Gastroesophageal sphincter (tissue), 4 donors: ENCODE measurements at regions not wholly inside any gene's neighbourhood (a gene's known extent, or its start where the extent isn't known, plus 50 kb on each side); places are given as distances from the start of the nearest gene placed in this dataset.

Source experiments
- ATAC-seq: fragments of 150-250 bp; one replicate; pipeline ENCODE4 v1.9.1; 2016; ENCODE audit warnings: mild to moderate bottlenecking, moderate library complexity
- H3K27ac ChIP-seq, 4 donors: fragments of 200-600 bp; sonication (generic) in 3 of 4; 1 replicate in 3 of 4; 2 replicates in 1 of 4; pipeline ENCODE4 v1.5.1; 2016 to 2019
- H3K27me3 ChIP-seq: fragments of 200-600 bp; sonication (generic); one replicate; pipeline ENCODE4 v1.5.1; 2019
- H3K36me3 ChIP-seq, 2 donors: fragments of 200-600 bp; sonication (generic); one replicate each; pipeline ENCODE4 v1.5.1; 2019; ENCODE audit warnings: control low read depth in 1 of 2
- H3K4me1 ChIP-seq, 3 donors: fragments of 200-600 bp; sonication (generic); 1 replicate in 2 of 3; 2 replicates in 1 of 3; pipeline ENCODE4 v1.5.1; 2016 to 2019; ENCODE audit warnings: control low read depth in 2 of 3
- H3K4me3 ChIP-seq, 2 donors: fragments of 200-600 bp; sonication (generic); one replicate each; pipeline ENCODE4 v1.5.1; 2019; ENCODE audit warnings: mild to moderate bottlenecking in 1 of 2, moderate library complexity in 1 of 2
- H3K9me3 ChIP-seq, 3 donors: fragments of 200-600 bp; sonication (generic); one replicate each; pipeline ENCODE4 v1.5.1; 2017 to 2019; ENCODE audit warnings: control low read depth in 2 of 3
- CTCF ChIP-seq, 4 experiments: fragments of 200-600 bp in 2 of 4; fragments of 450-650 bp in 2 of 4; sonication (generic) in 1 of 4; IDR thresholded peaks; one replicate each; pipeline ENCODE4 v1.5.1; 2017 to 2019; ENCODE audit warnings: antibody characterized with exemption in 4 of 4, mild to moderate bottlenecking in 2 of 4, moderate library complexity in 2 of 4
- EP300 ChIP-seq: sonication (generic); formaldehyde crosslinking; IDR thresholded peaks from one replicate; pipeline ENCODE4 v1.6.1; 2017; ENCODE audit warnings: antibody characterized with exemption, mild to moderate bottlenecking
- POLR2A ChIP-seq, 2 donors: fragments of 450-650 bp; IDR thresholded peaks; one replicate each; pipeline ENCODE4 v1.6.1; 2017; ENCODE audit warnings: antibody characterized with exemption in 2 of 2, mild to moderate bottlenecking in 2 of 2, moderate library complexity in 1 of 2
- POLR2AphosphoS5 ChIP-seq: sonication (generic); formaldehyde crosslinking; IDR thresholded peaks from one replicate; pipeline ENCODE4 v1.6.1; 2017; ENCODE audit warnings: antibody characterized with exemption
- WGBS, 2 donors: methylation state at CpG; one replicate each; pipeline ENCODE4 v1.1.5; 2018; ENCODE audit warnings: low coverage in 1 of 2; 5-methylcytosine and 5-hydroxymethylcytosine counted together

GRCh38 chr15:37698679-37699078 lies 235.8 kb upstream of the TMCO5A start:
- no peak overlapping the region for H3K4me3 ChIP-seq
- H3K27ac ChIP-seq: no peak overlapping the region
- no peaks in the 10 kb centered on the region for H3K9me3 ChIP-seq
- no peaks in the 10 kb centered on the region for H3K4me1 ChIP-seq
- no peaks in the 10 kb centered on the region for H3K36me3 ChIP-seq
- TF ChIP-seq EP300 (no peak), POLR2A (IDR thresholded peaks at IDR 0.05) (no peak), POLR2AphosphoS5 (no peak), CTCF (IDR thresholded peaks at IDR 0.05) (no peak)
- ATAC-seq: no peak
- H3K27me3 ChIP-seq: no peaks in the 10 kb centered on the region
- 71 to 79% methylated on average over 3 of the region's 3 CpGs for WGBS, 2 donors

- Histone ChIP-seq H3K36me3 (no peaks in the 10 kb centered on the region), H3K27ac (no peak overlapping the region), H3K4me3 (no peak overlapping the region), H3K4me1 (no peaks in the 10 kb centered on the region), H3K27me3 (no peaks in the 10 kb centered on the region), H3K9me3 (no peaks in the 10 kb centered on the region)
- WGBS, 2 donors: 81 to 100% methylated on average over 1 of the region's 1 CpG
- ATAC-seq: no peak
- TF ChIP-seq POLR2A (IDR thresholded peaks at IDR 0.05) (no peak), POLR2AphosphoS5 (no peak), CTCF (IDR thresholded peaks at IDR 0.05) (no peak), EP300 (no peak)
These were observed 233.2 kb upstream of the TMCO5A start for GRCh38 chr15:37701230-37701629.

- no peak overlapping the region for H3K4me3 ChIP-seq
- H3K36me3 ChIP-seq: no peaks in the 10 kb centered on the region
- H3K27ac ChIP-seq: no peak overlapping the region
- WGBS, 2 donors: 58% methylated on average over 1 of the region's 1 CpG; no CpG with 5 or more reads in 1 of the 2 donors
- ATAC-seq: no peak
- no peaks in the 10 kb centered on the region for H3K27me3 ChIP-seq
- no peaks in the 10 kb centered on the region for H3K4me1 ChIP-seq
- peaks cover 0 to 13% (median 0%) of the 10 kb centered on the region in 3 donors for H3K9me3 ChIP-seq
- TF ChIP-seq POLR2AphosphoS5 (no peak), EP300 (no peak), POLR2A (IDR thresholded peaks at IDR 0.05) (no peak), CTCF (IDR thresholded peaks at IDR 0.05) (no peak)
These were observed 224.8 kb upstream of the TMCO5A start for GRCh38 chr15:37709669-37710068.

GRCh38 chr15:37715101-37715500 lies 219.3 kb upstream of the TMCO5A start:
- no peaks in the 10 kb centered on the region for H3K36me3 ChIP-seq
- TF ChIP-seq POLR2AphosphoS5 (no peak), CTCF (IDR thresholded peaks at IDR 0.05) (no peak), POLR2A (IDR thresholded peaks at IDR 0.05) (no peak), EP300 (no peak)
- ATAC-seq: no peak
- no peaks in the 10 kb centered on the region for H3K27me3 ChIP-seq
- no peak overlapping the region for H3K4me3 ChIP-seq
- WGBS, 2 donors: 94 to 100% methylated on average over 1 of the region's 1 CpG
- peaks cover 0 to 13% (median 0%) of the 10 kb centered on the region in 3 donors for H3K9me3 ChIP-seq
- H3K27ac ChIP-seq: no peak overlapping the region
- H3K4me1 ChIP-seq: no peaks in the 10 kb centered on the region

- Histone ChIP-seq H3K4me1 (no peaks in the 10 kb centered on the region), H3K27ac (no peak overlapping the region), H3K27me3 (no peaks in the 10 kb centered on the region), H3K36me3 (no peaks in the 10 kb centered on the region), H3K9me3 (no peaks in the 10 kb centered on the region), H3K4me3 (no peak overlapping the region)
- WGBS, 2 donors: 50 to 70% methylated on average over 2 to 6 of the region's 9 CpGs
- TF ChIP-seq CTCF (IDR thresholded peaks at IDR 0.05): no peak
- TF ChIP-seq POLR2A (IDR thresholded peaks at IDR 0.05): no peak
- TF ChIP-seq EP300: no peak
- no peak for TF ChIP-seq POLR2AphosphoS5
- no peak for ATAC-seq
These were observed 214.2 kb upstream of the TMCO5A start for GRCh38 chr15:37720267-37720666.
